ENCODE measurements at regions not wholly inside any gene's neighbourhood (a gene's known extent, or its start where the extent isn't known, plus 50 kb on each side); places are given as distances from the start of the nearest gene placed in this dataset.

DNA sequence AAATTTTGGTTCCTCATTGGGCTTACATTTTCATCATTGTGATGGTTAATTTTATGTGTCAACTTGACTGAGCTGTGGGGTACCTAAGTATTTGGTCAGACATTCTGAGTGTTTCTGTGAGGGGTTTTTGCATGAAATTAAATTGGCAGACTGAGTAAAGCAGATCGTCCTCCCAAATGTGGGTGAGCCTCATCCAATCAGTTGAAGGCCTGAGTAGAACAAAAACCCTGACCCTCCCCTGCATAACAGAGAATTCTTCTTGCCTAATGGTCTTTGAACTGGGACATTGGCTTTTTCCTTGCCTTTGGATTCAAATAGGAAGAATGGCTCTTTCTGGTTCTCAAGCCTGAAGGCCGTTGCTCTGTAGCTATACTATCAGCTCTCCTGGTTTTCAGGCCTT lies 59.1 kb upstream of the JUN start:
- TF ChIP-seq, protein P1, sequence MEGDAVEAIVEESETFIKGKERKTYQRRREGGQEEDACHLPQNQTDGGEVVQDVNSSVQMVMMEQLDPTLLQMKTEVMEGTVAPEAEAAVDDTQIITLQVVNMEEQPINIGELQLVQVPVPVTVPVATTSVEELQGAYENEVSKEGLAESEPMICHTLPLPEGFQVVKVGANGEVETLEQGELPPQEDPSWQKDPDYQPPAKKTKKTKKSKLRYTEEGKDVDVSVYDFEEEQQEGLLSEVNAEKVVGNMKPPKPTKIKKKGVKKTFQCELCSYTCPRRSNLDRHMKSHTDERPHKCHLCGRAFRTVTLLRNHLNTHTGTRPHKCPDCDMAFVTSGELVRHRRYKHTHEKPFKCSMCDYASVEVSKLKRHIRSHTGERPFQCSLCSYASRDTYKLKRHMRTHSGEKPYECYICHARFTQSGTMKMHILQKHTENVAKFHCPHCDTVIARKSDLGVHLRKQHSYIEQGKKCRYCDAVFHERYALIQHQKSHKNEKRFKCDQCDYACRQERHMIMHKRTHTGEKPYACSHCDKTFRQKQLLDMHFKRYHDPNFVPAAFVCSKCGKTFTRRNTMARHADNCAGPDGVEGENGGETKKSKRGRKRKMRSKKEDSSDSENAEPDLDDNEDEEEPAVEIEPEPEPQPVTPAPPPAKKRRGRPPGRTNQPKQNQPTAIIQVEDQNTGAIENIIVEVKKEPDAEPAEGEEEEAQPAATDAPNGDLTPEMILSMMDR (IDR thresholded peaks at IDR 0.05; ENCODE audit: insufficient read depth, low read length, severe bottlenecking): no peak
- Histone ChIP-seq H3K36me3 (ENCODE audit: control insufficient read depth, insufficient read depth, low read length) (no peaks in the 10 kb centered on the region), H3K27me3 (ENCODE audit: control insufficient read depth, insufficient read depth, low read length) (no peaks in the 10 kb centered on the region), H3K4me3 (ENCODE audit: low read depth, low read length) (no peak overlapping the region)
- DNase-seq (ENCODE audit: low read depth): no peak
- FAIRE-seq: no peak

DNA sequence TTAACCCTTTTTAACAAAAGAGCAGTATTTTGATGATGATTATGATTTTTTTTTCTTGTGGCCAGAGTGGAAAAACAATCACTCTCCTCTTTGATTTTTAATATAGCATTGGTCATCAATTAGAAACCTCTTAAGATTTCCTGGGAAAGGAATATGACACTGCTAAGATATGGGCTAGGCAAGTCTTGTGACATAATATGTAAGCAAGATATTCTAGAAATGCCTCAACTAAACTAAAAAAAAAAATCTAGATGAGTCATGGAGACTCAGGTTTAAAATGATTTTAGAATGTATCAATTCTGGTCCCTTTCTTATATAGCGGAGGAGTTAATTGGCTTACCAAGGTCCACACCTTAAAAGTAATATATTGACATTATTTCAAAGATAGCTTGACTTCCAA lies 60.3 kb upstream of the JUN start:
- peak; percentile 59 for DNase-seq (ENCODE audit: low read depth)

DNA sequence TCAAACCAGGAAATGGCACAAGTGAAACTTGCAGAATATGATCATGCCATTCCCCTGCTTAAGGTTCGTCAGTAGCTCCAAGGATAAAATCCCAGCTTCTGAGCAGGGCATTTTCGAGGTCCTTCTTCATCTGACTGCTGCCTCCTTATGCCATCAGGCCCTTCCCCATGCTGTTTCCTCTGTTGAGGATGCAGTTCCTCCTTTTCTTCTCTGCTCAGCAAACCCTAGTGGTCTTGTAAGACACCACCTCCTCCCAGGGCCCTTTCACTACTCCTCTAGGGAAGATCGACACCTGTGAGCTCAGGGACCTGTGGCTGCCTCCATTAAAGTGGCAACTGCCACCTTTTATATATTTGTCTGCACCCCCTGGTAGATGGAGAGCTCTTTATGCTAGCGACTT lies 62.1 kb upstream of the JUN start:
- DNase-seq (ENCODE audit: low read depth) (no peak), FAIRE-seq (no peak)
- no peaks in the 10 kb centered on the region for H3K36me3 ChIP-seq (ENCODE audit: control insufficient read depth, insufficient read depth, low read length)
- TF ChIP-seq, protein P1 (IDR thresholded peaks at IDR 0.05; ENCODE audit: insufficient read depth, low read length, severe bottlenecking): no peak
- H3K4me3 ChIP-seq (ENCODE audit: low read depth, low read length): no peak overlapping the region
- H3K27me3 ChIP-seq (ENCODE audit: control insufficient read depth, insufficient read depth, low read length): no peaks in the 10 kb centered on the region

More for the DNA sequence above, 60.3 kb upstream of the JUN start:
- no peaks in the 10 kb centered on the region for H3K36me3 ChIP-seq (ENCODE audit: control insufficient read depth, insufficient read depth, low read length)
- TF ChIP-seq, protein P1 (IDR thresholded peaks at IDR 0.05; ENCODE audit: insufficient read depth, low read length, severe bottlenecking): no peak
- no peak overlapping the region for H3K4me3 ChIP-seq (ENCODE audit: low read depth, low read length)
- no peak for FAIRE-seq
- no peaks in the 10 kb centered on the region for H3K27me3 ChIP-seq (ENCODE audit: control insufficient read depth, insufficient read depth, low read length)

DNA sequence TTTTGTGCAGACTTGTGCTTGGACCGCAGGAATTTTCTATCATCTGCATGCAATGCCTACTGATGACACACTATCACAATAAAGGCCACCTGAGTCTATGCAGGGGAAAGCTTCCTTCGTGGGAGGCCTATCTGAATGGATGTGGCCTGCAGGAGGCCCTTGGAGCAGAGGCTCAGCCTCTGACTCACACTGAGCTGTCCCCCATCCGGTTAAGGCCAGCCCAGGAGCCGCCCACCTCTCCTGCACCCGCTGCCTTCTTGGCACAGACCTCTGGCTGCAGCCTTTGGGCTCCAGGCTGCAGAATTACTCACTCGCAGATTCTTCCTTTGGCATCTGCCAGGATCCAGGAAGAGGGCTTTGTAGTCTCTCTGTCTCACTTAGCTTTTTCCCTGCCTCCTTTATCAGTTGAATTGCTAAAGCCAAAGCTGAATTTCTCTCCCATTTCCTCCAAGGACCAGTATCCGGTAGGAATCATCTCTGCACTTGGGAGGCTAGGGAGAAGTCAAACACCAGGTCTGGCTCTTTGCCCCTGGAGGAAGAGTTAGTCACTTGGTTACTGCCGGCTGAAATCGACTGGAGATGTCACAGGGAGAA lies 65.1 kb upstream of the JUN start:
- Histone ChIP-seq H3K4me3 (ENCODE audit: low read depth, low read length) (no peak overlapping the region), H3K27me3 (ENCODE audit: control insufficient read depth, insufficient read depth, low read length) (no peaks in the 10 kb centered on the region), H3K36me3 (ENCODE audit: control insufficient read depth, insufficient read depth, low read length) (no peaks in the 10 kb centered on the region)
- TF ChIP-seq, protein P1 (IDR thresholded peaks at IDR 0.05; ENCODE audit: insufficient read depth, low read length, severe bottlenecking): peak; percentile 35
- DNase-seq (ENCODE audit: low read depth): peak; percentile 99
- FAIRE-seq: peak; percentile 95

DNA sequence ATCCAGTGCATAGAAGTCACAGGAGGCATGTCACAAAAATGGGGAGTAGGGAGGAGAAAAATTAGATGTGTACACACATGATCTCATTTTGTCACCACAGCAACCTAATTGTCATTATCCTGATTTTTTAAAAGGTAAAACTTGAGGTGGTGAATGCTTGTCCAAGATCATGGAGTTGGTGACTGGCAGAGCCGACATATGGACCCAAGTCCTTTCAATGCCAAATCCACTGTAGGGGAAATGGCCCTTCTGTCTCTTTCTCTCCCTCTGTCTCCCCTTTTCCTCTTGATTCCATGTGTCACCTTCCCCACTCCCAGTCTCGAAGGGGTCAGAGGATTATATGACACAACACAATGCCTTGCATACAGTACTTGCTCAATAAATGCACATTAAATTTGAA lies 65.7 kb upstream of the JUN start:
- FAIRE-seq (no peak), DNase-seq (ENCODE audit: low read depth) (peak; percentile 10)
- Histone ChIP-seq H3K4me3 (ENCODE audit: low read depth, low read length) (no peak overlapping the region), H3K27me3 (ENCODE audit: control insufficient read depth, insufficient read depth, low read length) (no peaks in the 10 kb centered on the region), H3K36me3 (ENCODE audit: control insufficient read depth, insufficient read depth, low read length) (no peaks in the 10 kb centered on the region)
- TF ChIP-seq, protein P1 (IDR thresholded peaks at IDR 0.05; ENCODE audit: insufficient read depth, low read length, severe bottlenecking): no peak

DNA sequence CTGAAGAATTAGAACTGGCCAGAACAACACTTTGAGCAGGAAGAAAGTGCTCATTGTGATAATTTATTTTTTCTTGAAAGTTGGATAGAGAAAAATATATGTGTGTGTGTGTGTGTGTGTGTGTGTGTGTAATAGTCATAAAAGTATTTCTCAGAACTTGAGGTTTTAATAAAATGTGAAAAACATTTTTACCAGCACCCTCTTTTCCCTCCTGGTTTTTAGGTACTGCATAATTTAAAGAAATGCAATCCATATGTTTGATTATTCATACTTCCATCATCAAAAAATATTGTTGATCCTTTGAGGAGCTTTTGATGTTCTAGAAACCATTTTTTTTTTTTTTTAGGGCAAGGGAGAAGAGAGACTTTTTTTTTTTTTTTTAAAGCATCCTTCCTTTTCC lies 66.8 kb upstream of the JUN start:
- no peaks in the 10 kb centered on the region for H3K27me3 ChIP-seq (ENCODE audit: control insufficient read depth, insufficient read depth, low read length)
- H3K4me3 ChIP-seq (ENCODE audit: low read depth, low read length): no peak overlapping the region
- DNase-seq (ENCODE audit: low read depth) (no peak), FAIRE-seq (no peak)
- H3K36me3 ChIP-seq (ENCODE audit: control insufficient read depth, insufficient read depth, low read length): no peaks in the 10 kb centered on the region
- TF ChIP-seq, protein P1 (IDR thresholded peaks at IDR 0.05; ENCODE audit: insufficient read depth, low read length, severe bottlenecking): no peak
